ENCODE measurements at regions not wholly inside any gene's neighbourhood (a gene's known extent, or its start where the extent isn't known, plus 50 kb on each side); places are given as distances from the start of the nearest gene placed in this dataset.

GRCh38 chr6:144660561-144661115, 375.5 kb downstream of the UTRN start:
- Mint-ChIP-seq H3K9me3 (no peaks in the 10 kb centered on the region), H3K36me3 (ENCODE audit: low read depth) (peaks cover 5% of the 10 kb centered on the region; the same call in 1 of the 2 replicates), H3K27me3 (ENCODE audit: insufficient read depth) (peaks cover 3% of the 10 kb centered on the region), H3K4me3 (no peak overlapping the region), H3K4me1 (ENCODE audit: low read depth) (peaks cover 48% of the 10 kb centered on the region), H3K27ac (peak overlapping the region; percentile 54; the same call in 1 of the 2 replicates)
- no peak for DNase-seq
- TF ChIP-seq, protein P1, sequence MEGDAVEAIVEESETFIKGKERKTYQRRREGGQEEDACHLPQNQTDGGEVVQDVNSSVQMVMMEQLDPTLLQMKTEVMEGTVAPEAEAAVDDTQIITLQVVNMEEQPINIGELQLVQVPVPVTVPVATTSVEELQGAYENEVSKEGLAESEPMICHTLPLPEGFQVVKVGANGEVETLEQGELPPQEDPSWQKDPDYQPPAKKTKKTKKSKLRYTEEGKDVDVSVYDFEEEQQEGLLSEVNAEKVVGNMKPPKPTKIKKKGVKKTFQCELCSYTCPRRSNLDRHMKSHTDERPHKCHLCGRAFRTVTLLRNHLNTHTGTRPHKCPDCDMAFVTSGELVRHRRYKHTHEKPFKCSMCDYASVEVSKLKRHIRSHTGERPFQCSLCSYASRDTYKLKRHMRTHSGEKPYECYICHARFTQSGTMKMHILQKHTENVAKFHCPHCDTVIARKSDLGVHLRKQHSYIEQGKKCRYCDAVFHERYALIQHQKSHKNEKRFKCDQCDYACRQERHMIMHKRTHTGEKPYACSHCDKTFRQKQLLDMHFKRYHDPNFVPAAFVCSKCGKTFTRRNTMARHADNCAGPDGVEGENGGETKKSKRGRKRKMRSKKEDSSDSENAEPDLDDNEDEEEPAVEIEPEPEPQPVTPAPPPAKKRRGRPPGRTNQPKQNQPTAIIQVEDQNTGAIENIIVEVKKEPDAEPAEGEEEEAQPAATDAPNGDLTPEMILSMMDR (IDR thresholded peaks at IDR 0.05), result no peak

- Mint-ChIP-seq H3K4me1 (ENCODE audit: low read depth) (peaks cover 48% of the 10 kb centered on the region), H3K36me3 (ENCODE audit: low read depth) (peaks cover 5% of the 10 kb centered on the region; the same call in 1 of the 2 replicates), H3K4me3 (no peak overlapping the region), H3K27ac (peak overlapping the region; percentile 54), H3K9me3 (no peaks in the 10 kb centered on the region), H3K27me3 (ENCODE audit: insufficient read depth) (peaks cover 3% of the 10 kb centered on the region)
- TF ChIP-seq, protein P1 (IDR thresholded peaks at IDR 0.05), result no peak
- DNase-seq, result peak; percentile 22
Measured at GRCh38 chr6:144661116-144661806, 376.1 kb downstream of the UTRN start.

DNA sequence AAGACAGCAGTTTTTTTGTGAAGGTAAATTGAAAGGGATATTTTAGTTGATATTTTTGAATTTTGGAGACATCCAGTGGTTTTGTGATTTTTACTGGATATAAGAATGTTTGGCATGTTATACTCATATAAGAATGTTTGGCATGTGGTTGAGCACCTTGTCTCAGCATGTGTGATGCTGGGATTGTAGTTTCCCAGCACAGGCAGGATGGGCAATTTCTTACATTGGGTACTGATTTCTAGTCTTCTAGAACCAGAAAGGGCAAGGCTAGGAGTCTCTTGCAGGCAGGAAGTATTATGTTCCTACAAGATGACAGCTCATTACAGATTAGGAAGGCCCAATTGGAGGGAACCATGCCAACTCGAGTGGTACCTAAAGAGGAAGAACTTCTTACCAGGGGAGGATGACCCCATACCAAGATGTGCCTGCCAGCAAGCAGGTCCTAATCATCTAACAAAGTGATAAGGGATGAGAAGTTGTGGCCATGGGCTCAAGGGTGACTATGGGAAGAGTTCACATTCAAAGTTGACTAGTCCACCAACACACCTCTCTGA, 377.8 kb downstream of the UTRN start:
- Mint-ChIP-seq H3K27ac (peak overlapping the region; percentile 40), H3K4me3 (no peak overlapping the region), H3K27me3 (ENCODE audit: insufficient read depth) (peaks cover 3% of the 10 kb centered on the region), H3K9me3 (no peaks in the 10 kb centered on the region), H3K36me3 (ENCODE audit: low read depth) (peaks cover 10% of the 10 kb centered on the region; the same call in 1 of the 2 replicates), H3K4me1 (ENCODE audit: low read depth) (peaks cover 51% of the 10 kb centered on the region)
- TF ChIP-seq, protein P1 (IDR thresholded peaks at IDR 0.05), result no peak
- DNase-seq, result no peak

DNA sequence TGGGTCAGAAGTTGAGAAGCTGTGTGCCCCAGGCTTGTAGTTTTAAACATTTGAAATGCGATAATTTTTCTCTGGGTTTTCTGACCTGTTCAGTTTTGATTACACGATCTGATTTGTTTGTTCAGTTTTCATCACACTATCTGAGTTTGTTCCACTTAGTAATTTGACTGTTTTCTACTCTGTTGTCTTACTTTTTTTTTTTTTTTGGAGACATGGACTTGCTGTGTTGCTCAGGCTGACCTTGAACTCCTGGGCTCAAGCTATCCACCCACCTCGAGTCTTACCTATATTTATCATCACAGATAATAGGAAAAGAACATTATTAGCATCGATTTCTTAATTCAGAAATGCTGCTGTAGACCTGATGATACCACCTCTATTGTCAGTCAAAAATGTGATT, 379.1 kb downstream of the UTRN start:
- Mint-ChIP-seq H3K4me3 (no peak overlapping the region), H3K27me3 (ENCODE audit: insufficient read depth) (no peaks in the 10 kb centered on the region; the same call in 1 of the 2 replicates), H3K27ac (no peak overlapping the region), H3K36me3 (ENCODE audit: low read depth) (peaks cover 10% of the 10 kb centered on the region; the same call in 1 of the 2 replicates), H3K4me1 (ENCODE audit: low read depth) (peaks cover 50% of the 10 kb centered on the region), H3K9me3 (no peaks in the 10 kb centered on the region)
- TF ChIP-seq, protein P1 (IDR thresholded peaks at IDR 0.05), result no peak
- no peak for DNase-seq

DNA sequence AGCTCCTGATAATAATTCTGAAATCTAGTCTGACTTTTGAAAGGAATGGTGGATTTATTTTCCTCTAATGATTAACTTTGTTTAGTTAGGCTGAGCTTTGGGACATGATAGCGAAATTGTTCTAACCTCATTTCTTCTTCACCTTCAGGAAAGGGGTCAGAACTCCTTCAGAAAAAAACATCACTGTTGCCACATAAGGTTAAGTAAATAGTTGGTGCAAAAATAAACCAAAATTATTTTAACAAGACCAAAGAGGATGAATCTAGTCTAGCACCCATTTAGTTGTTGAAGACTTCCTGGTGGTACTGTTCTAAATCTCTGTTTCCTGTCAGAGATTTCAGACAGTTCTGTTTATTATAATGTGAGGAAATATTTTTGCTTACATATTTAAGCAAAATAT, 379.8 kb downstream of the UTRN start:
- H3K4me1 Mint-ChIP-seq (ENCODE audit: low read depth), result peaks cover 46% of the 10 kb centered on the region
- DNase-seq, result no peak
- TF ChIP-seq, protein P1 (IDR thresholded peaks at IDR 0.05), result no peak

More for the DNA sequence above, 379.8 kb downstream of the UTRN start:
- Mint-ChIP-seq H3K4me3 (no peak overlapping the region), H3K36me3 (ENCODE audit: low read depth) (peaks cover 13% of the 10 kb centered on the region), H3K27ac (no peak overlapping the region), H3K27me3 (ENCODE audit: insufficient read depth) (no peaks in the 10 kb centered on the region; the same call in 1 of the 2 replicates), H3K9me3 (peaks cover 3% of the 10 kb centered on the region; the same call in 1 of the 2 replicates)

Measured in HFFc6 (cell line).